Gastroesophageal sphincter (tissue), 3 donors: ENCODE measurements at regions not wholly inside any gene's neighbourhood (a gene's known extent, or its start where the extent isn't known, plus 50 kb on each side); places are given as distances from the start of the nearest gene placed in this dataset.
"Not testable (repeated sequence)": the region's sequence is repeated elsewhere in the genome, so short reads cannot be mapped to it uniquely, and the experiment has no call there.

Experiments
- CTCF ChIP-seq, 4 experiments: fragments of 200-600 bp in 2 of 4; fragments of 450-650 bp in 2 of 4; sonication (generic) in 1 of 4; IDR thresholded peaks; one replicate each; pipeline ENCODE4 v1.5.1; 2017 to 2019; ENCODE audit warnings: antibody characterized with exemption in 4 of 4, mild to moderate bottlenecking in 2 of 4, moderate library complexity in 2 of 4
- POLR2A ChIP-seq, 2 donors: fragments of 450-650 bp; IDR thresholded peaks; one replicate each; pipeline ENCODE4 v1.6.1; 2017; ENCODE audit warnings: antibody characterized with exemption in 2 of 2, mild to moderate bottlenecking in 2 of 2, moderate library complexity in 1 of 2

DNA sequence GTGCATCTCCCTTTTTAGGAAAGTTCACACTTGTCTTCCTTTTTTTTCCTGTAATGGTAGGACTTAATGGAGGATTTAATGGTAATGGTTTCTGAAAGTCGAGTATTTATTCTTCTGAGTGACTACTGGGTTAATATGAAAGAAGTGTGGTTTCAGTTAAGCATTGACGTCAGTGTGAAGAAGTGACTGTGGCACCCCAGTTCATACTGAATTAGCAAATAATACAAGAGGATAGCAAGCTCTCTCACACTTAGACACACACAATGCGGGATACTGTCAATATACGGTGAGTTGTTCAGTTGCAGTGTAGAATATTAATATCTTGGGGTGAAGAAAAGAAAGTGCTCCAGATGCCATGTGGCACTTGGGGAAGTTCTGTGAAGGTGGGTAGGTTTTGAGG lies 167.6 kb upstream of the GOLGA6L22 start:
- not testable (repeated sequence) for TF ChIP-seq CTCF, POLR2A (IDR thresholded peaks at IDR 0.05)
